ENCODE measurements at regions not wholly inside any gene's neighbourhood (a gene's known extent, or its start where the extent isn't known, plus 50 kb on each side); places are given as distances from the start of the nearest gene placed in this dataset.

- DNase-seq (no peak), ATAC-seq (no peak)
- 61 to 68% methylated on average over 2 of the region's 2 CpGs for WGBS, 2 donors
- intact Hi-C loops (cut with DNase I): no loop called here
- Histone ChIP-seq H3K27me3 (no peaks in the 10 kb centered on the region), H3K36me3 (no peaks in the 10 kb centered on the region), H3K27ac (no peak overlapping the region), H3K4me1 (no peaks in the 10 kb centered on the region), H3K9me3 (peaks cover 0 to 11% (median 0%) of the 10 kb centered on the region in 11 donors), H3K4me3 (no peak overlapping the region)
- TF ChIP-seq CTCF (IDR thresholded peaks at IDR 0.05): no peak
These were observed 181.6 kb downstream of the TRIM36 start for GRCh38 chr5:114988096-114988495.

GRCh38 chr5:114984796-114985195 lies 184.9 kb downstream of the TRIM36 start:
- no peak for TF ChIP-seq CTCF (IDR thresholded peaks at IDR 0.05)
- intact Hi-C loops (cut with DNase I): no loop called here
- Histone ChIP-seq H3K36me3 (no peaks in the 10 kb centered on the region), H3K4me1 (no peaks in the 10 kb centered on the region), H3K4me3 (no peak overlapping the region), H3K27ac (no peak overlapping the region), H3K27me3 (no peaks in the 10 kb centered on the region), H3K9me3 (peaks cover 0 to 2% (median 0%) of the 10 kb centered on the region in 11 donors)
- 86 to 88% methylated on average over 2 of the region's 2 CpGs for WGBS, 2 donors
- no peak for ATAC-seq
- no peak for DNase-seq

GRCh38 chr5:114981111-114981510 lies 188.6 kb downstream of the TRIM36 start:
- Histone ChIP-seq H3K4me3 (no peak overlapping the region), H3K4me1 (no peaks in the 10 kb centered on the region), H3K9me3 (no peaks in the 10 kb centered on the region), H3K36me3 (no peaks in the 10 kb centered on the region), H3K27me3 (no peaks in the 10 kb centered on the region), H3K27ac (no peak overlapping the region)
- DNase-seq (no peak), ATAC-seq (no peak)
- intact Hi-C loops (cut with DNase I): no loop called here
- no peak for TF ChIP-seq CTCF (IDR thresholded peaks at IDR 0.05)
- 65 to 68% methylated on average over 3 of the region's 3 CpGs for WGBS, 2 donors

- H3K27me3 ChIP-seq: peaks cover 0 to 9% (median 0%) of the 10 kb centered on the region in 7 donors
- H3K9me3 ChIP-seq: no peaks in the 10 kb centered on the region
- ATAC-seq (no peak), DNase-seq (no peak)
- H3K4me1 ChIP-seq: no peaks in the 10 kb centered on the region
- 85 to 86% methylated on average over 4 of the region's 4 CpGs for WGBS, 2 donors
- H3K4me3 ChIP-seq: no peak overlapping the region
- intact Hi-C loops (cut with DNase I): no loop called here
- no peak overlapping the region for H3K27ac ChIP-seq
- no peak for TF ChIP-seq CTCF (IDR thresholded peaks at IDR 0.05)
- H3K36me3 ChIP-seq: no peaks in the 10 kb centered on the region
These were observed 191.6 kb downstream of the TRIM36 start for GRCh38 chr5:114977979-114978573.
